ENCODE measurements at regions not wholly inside any gene's neighbourhood (a gene's known extent, or its start where the extent isn't known, plus 50 kb on each side); places are given as distances from the start of the nearest gene placed in this dataset.
"Not testable (repeated sequence)": the region's sequence is repeated elsewhere in the genome, so short reads cannot be mapped to it uniquely, and the experiment has no call there.

GRCh38 chr1:88499671-88500070, 184.4 kb upstream of the PKN2 start:
- ATAC-seq, result no peak
- intact Hi-C loops (cut with DNase I, micrococcal nuclease), result no loop called here
- no peak for DNase-seq

GRCh38 chr1:88502886-88503285, 181.2 kb upstream of the PKN2 start:
- intact Hi-C loops (cut with DNase I, micrococcal nuclease), result no loop called here
- ATAC-seq (no peak), DNase-seq (no peak)

DNA sequence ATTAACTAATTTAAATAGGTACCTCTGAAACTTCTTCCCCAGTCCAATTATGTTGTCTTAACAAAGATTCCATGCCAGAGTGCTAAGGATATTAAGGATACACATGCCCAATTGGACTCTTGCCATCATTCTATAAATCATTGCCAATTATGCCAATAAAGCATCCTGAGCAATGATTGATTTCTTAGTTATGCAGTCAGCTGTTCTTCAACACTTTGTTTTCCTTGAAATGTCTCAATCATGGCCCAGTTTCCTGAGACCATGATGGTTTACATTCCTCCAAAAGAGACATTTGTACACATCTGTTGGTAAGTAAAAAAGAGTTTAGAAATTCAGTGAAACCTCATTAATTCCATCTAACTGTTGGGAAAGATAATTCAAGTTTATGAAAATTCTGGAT, 180.4 kb upstream of the PKN2 start:
- no peak for DNase-seq
- intact Hi-C loops (cut with DNase I, micrococcal nuclease), result no loop called here
- ATAC-seq, result no peak

GRCh38 chr1:88504601-88505000, 179.5 kb upstream of the PKN2 start:
- intact Hi-C loops (cut with DNase I, micrococcal nuclease), result no loop called here
- no peak for DNase-seq
- ATAC-seq, result no peak

DNA sequence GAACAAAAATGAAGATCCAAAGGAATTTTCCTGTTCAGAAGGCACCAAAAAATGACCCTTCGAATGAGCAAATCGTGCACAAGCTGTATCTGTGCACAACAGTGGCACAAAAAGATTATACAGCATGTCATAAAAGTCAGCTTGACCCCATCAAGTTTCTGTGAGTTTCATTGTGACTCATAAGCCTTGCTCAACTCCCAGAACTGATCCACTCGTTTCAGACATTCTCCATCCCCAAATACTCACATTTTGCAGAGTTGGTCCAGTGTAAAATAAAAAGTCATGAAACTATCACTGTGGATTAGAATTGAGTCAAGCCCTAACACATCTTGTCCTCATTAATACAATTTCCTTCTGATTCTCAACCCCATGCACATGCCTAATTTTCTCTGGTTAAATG, 174.7 kb upstream of the PKN2 start:
- ATAC-seq (no peak), DNase-seq (no peak)
- intact Hi-C loops (cut with DNase I, micrococcal nuclease), result no loop called here

DNA sequence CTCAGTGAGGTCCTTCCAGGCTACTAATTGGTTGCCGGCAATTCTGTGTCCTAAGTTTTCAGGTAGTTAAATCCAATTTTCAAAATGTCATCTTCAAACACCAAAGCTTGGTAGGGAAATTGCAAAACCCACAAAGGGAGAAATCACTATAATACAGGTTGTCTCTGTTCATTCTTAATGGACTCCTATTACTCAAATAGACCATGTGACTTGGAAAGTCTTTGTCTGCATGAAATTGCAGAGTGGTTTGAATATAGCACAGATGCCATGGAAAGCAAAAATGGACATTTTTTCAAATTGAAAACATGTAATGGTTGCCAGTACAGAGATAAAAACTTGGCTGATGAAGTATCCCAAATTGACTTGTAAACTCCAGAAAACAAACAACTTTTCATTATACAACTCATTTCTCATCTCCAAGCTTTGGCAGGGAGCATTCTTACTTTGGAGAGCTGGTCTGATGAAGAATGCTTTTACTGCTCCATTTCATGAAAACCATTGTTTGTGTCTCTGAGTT, 169.5 kb upstream of the PKN2 start:
- DNase-seq, result no peak
- intact Hi-C loops (cut with DNase I, micrococcal nuclease), result no loop called here
- no peak for ATAC-seq

- intact Hi-C loops (cut with DNase I, micrococcal nuclease); ATAC-seq; DNase-seq: not testable (repeated sequence)
Measured at GRCh38 chr1:88517499-88517898, 166.6 kb upstream of the PKN2 start.

DNA sequence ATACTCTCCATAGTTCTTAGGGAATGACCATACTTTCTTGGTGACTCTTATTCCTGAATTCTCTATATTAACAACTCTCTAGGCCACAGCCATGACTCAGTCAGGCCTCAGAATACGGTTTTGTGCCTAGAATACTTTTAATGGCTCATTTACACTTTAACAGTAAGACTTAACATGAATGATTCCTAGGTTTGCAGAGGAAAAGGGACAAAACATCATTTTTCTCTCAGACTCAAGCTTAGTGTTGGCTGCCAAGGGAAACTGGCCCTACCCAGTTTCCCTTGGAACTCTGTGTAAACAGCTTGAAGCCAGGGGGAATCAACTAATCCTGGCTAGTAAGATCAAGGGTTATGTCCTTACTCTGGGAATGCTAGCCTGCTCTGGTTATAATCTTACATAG, 164.9 kb upstream of the PKN2 start:
- intact Hi-C loops (cut with DNase I, micrococcal nuclease), result no loop called here
- ATAC-seq (no peak), DNase-seq (no peak)

DNA sequence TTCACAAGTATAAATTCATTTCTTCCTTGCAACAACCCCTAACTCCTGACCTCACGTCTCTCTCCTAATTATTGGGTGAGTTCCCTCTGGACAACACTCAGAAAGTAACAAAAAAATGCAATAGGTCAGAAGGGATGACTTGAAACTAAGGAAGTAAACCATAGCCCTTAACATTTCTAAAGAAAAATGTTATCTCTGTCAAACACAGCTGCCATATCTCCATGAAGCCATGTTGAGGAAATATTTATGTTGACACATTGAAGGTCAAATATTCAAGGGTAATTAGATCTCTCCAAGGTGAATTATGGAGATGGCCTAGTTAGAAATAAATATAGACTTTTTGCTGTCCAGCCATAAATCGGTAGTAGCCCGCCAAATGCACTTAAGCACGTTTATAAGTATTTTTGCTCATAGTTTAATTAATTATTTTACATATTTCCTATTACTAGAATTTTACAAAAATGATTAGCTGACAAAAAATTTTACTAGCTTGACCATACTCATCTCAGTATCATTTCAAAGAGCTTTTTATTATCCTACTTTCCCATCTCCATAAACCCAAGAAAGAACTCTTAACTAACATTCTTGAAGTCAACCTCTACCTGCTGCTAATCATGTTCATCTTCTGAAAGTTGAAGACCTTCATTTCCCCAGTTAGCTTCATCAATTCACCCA, 160.1 kb upstream of the PKN2 start:
- intact Hi-C loops (cut with DNase I, micrococcal nuclease), result no loop called here
- no peak for DNase-seq
- no peak for ATAC-seq

DNA sequence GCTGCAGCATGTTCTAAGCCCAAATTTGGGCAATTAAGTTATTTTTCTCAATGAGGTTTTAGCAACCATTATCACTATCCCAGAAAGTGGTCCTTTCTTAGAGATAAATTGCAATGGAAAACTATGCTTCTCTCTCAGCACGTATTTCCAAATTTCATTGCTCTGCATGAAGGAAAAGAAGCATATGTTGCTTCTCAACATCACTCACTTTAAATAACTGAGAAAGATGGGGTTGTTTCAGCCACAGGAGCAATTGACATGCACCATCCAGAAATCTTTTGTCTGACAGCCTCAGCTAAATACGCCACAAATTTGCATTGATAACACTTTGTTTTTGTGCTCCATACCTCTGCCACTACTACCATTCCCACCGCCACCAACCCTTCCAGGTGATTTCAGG, 157.6 kb upstream of the PKN2 start:
- intact Hi-C loops (cut with DNase I, micrococcal nuclease), result no loop called here
- ATAC-seq (no peak), DNase-seq (no peak)

DNA sequence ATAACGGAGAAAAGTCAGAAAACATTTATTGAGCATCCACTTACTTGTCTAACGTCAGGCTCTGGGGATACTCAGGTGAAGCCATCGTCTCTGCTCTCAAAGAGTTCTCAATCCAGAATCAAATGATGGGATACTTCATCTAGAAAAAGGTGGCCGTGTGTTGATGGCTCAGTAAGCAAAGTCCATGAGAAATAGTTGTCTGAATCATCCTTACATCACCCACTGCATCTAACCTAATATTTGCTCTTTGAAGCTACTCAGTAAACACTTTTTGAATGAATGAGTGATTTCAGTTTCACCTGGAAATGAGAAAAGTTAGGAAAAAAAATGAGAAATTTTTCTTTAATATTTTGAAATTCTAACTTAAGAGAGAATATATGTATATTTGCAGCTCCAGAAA, 155.3 kb upstream of the PKN2 start:
- no peak for ATAC-seq
- intact Hi-C loops (cut with DNase I, micrococcal nuclease), result no loop called here
- DNase-seq, result no peak

- DNase-seq (no peak), ATAC-seq (no peak)
- intact Hi-C loops (cut with DNase I, micrococcal nuclease), result no loop called here
Measured at GRCh38 chr1:88529581-88529980, 154.5 kb upstream of the PKN2 start.

- intact Hi-C loops (cut with DNase I, micrococcal nuclease), result no loop called here
- DNase-seq (no peak), ATAC-seq (no peak)
Measured at GRCh38 chr1:88530246-88530645, 153.8 kb upstream of the PKN2 start.

DNA sequence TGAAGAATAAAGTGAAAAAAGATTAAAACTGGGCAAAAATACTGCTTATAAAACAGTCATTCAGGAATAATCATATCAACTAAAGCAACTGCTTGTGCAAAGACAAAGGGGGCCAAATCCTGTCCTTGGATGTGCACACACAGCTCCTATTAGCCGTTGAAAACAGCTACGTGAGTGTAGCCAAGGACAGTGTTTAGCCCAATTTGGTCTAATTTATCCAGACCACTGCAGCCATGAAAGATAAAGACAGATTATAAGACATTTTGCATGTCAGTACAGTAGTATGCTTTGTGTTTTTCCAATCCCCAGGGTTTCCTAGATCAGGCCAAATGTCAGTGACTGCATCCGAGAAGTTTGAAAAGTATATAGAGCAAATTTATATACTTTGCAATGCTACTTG, 146.3 kb upstream of the PKN2 start:
- ATAC-seq (no peak), DNase-seq (no peak)
- intact Hi-C loops (cut with DNase I, micrococcal nuclease), result no loop called here

DNA sequence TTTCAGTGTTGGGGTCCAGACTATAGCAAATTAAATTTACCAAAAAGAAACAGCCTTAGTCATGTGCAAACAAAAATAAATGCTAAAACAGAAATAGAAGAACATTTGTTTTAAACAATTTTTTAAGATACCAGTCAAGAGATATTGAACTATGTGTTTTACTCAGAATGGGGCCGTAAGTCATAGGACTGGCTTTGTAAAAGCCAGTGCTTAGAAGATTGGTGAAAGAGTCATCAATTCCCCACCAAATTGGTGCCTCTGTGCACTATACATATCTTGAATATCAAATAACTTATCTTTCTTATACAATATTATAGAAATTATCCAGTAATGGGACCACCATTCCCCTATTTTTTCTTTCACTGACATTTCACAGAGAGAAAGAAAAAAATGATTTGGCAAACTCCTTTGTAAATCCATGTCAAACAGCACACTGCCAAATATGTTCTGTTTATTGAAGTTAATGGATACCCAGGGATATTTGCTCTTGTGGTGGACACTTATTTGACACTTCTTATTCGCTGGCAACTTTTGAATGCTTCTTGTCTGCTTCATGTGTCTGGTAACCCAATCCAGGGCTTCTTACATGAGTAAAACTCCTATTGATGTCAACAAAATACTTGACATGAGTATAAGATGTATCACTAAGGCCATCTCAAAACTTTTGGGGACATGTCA, 145.7 kb upstream of the PKN2 start:
- intact Hi-C loops (cut with DNase I, micrococcal nuclease), result no loop called here
- no peak for ATAC-seq
- no peak for DNase-seq

- no peak for DNase-seq
- no peak for ATAC-seq
- intact Hi-C loops (cut with DNase I, micrococcal nuclease), result no loop called here
Measured at GRCh38 chr1:88540255-88540654, 143.8 kb upstream of the PKN2 start.

GRCh38 chr1:88541596-88541995, 142.5 kb upstream of the PKN2 start:
- no peak for DNase-seq
- intact Hi-C loops (cut with DNase I, micrococcal nuclease), result no loop called here
- no peak for ATAC-seq

DNA sequence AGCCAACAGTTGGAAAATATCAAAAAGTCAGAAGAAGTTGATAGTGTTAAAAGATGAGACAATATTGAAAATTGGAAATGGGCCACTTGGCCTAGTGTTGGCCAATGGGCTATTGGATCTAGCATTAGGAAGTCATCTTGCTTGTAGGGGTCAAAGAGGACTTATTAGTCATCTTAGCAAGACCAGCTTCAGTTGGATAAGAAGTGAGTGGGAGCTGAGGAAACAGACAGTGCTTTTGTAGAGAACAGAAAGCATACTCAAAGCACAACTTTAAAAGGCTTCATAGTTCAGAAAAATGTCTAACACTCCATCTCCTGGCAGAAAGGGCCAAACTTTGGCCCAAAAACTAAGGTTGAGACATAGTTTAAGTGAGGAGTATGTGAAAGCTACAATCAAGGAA, 139.9 kb upstream of the PKN2 start:
- intact Hi-C loops (cut with DNase I, micrococcal nuclease), result no loop called here
- no peak for DNase-seq
- no peak for ATAC-seq

- DNase-seq, result no peak
- no peak for ATAC-seq
- intact Hi-C loops (cut with DNase I, micrococcal nuclease), result no loop called here
Measured at GRCh38 chr1:88549536-88549935, 134.5 kb upstream of the PKN2 start.

DNA sequence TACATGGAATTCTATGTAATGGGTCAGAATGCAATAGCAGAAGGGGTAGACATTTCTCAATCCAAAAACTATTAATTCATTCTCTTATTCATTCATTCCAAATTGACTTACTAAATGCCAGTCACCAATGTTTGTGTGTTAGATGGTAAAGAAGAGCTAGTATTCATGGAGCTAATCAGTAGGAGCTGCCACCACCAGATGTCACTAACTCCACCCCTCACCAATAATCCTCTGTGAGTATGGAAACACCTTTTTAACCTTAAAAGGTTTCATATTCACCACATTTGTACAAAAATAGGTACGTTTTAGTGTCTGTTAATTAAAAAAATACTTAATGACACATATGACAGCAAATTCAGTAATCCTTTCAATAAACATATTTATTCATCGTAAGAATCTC, 131.8 kb upstream of the PKN2 start:
- intact Hi-C loops (cut with DNase I, micrococcal nuclease), result no loop called here
- ATAC-seq, result no peak
- no peak for DNase-seq

DNA sequence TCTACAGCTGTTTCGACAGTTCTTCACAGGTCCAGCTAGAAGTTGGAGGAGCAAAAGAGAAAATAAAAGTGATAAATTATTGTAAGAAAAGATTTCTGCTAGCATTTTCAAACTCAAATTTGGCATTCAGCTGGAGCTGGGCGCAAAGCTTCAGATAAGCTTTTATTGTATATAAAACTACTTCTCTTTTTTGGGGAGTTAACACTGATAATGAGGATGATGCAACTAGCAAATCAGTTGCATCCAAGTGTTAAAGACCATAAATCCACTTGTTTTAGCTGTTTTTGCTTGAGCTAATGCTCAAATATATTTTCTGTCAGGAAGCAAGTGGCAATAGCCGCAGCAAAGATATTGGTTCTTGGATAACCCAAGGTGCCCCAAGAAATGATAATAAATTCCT, 127.1 kb upstream of the PKN2 start:
- ATAC-seq (no peak), DNase-seq (no peak)
- intact Hi-C loops (cut with DNase I, micrococcal nuclease), result no loop called here
